ENCODE measurements at regions not wholly inside any gene's neighbourhood (a gene's known extent, or its start where the extent isn't known, plus 50 kb on each side); places are given as distances from the start of the nearest gene placed in this dataset.

- no peak for TF ChIP-seq CTCF (IDR thresholded peaks at IDR 0.05; ENCODE audit: insufficient read depth, low read depth, low read length, missing control alignments)
- DNase-seq (ENCODE audit: low read depth), result no peak
- no peak overlapping the region for H3K4me3 ChIP-seq (ENCODE audit: low read depth, low read length)
Measured at GRCh38 chr20:12808006-12808567, 200.7 kb upstream of the SPTLC3 start.

DNA sequence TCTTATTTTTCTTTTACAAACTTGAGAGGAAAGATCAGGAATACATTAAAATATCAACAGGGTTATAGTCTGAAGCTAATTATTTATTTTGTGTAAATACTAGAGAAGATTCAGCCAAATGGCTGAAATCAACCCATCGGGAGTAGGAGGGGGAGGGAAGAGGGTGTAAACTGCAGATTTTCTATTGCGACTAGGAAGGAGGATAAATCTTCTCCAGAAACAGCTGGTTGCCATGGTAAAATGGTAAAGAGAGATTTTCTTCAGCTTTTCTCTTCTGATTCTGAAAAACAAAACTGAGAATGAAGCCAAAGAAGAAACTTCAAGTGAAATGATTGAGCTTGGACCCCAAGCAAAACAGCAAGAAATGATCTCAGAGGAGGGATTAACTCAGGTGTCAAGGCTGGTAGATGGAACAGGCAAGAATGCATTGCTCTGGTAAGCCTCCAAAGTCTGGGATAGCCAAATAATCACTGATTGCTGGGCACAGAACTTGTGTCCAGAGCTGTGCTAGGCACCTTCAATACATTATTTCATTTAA is 193.5 kb upstream of the SPTLC3 start:
- no peak for TF ChIP-seq CTCF (IDR thresholded peaks at IDR 0.05; ENCODE audit: insufficient read depth, low read depth, low read length, missing control alignments)
- H3K4me3 ChIP-seq (ENCODE audit: low read depth, low read length), result no peak overlapping the region
- no peak for DNase-seq (ENCODE audit: low read depth)

GRCh38 chr20:12815778-12816408 is 192.9 kb upstream of the SPTLC3 start:
- no peak for TF ChIP-seq CTCF (IDR thresholded peaks at IDR 0.05; ENCODE audit: insufficient read depth, low read depth, low read length, missing control alignments)
- no peak for DNase-seq (ENCODE audit: low read depth)
- H3K4me3 ChIP-seq (ENCODE audit: low read depth, low read length), result no peak overlapping the region

DNA sequence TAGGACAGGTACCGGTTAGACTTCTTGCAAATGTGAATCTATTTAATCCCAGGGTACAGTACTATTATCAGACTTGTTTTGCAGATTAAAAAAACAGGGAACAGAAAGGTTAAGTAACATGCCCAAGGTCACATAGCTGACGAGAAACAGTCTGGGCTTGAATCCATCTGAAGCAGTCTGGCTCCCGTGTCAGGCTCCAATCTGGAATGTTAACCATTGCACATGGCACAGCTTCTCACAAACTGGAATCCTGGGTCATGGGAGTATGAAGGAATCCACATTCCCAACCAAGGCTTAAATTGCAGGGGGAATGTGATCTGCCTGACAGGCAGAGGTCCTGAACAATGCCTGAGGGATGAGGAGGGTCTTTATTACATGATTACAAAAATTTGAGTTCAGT is 187.5 kb upstream of the SPTLC3 start:
- DNase-seq (ENCODE audit: low read depth), result no peak

GRCh38 chr20:12823734-12824133 is 185.0 kb upstream of the SPTLC3 start:
- no peak for DNase-seq (ENCODE audit: low read depth)
- TF ChIP-seq CTCF (IDR thresholded peaks at IDR 0.05; ENCODE audit: insufficient read depth, low read depth, low read length, missing control alignments), result no peak

More for the DNA sequence above, 187.5 kb upstream of the SPTLC3 start:
- no peak overlapping the region for H3K4me3 ChIP-seq (ENCODE audit: low read depth, low read length)
- no peak for TF ChIP-seq CTCF (IDR thresholded peaks at IDR 0.05; ENCODE audit: insufficient read depth, low read depth, low read length, missing control alignments)

DNA sequence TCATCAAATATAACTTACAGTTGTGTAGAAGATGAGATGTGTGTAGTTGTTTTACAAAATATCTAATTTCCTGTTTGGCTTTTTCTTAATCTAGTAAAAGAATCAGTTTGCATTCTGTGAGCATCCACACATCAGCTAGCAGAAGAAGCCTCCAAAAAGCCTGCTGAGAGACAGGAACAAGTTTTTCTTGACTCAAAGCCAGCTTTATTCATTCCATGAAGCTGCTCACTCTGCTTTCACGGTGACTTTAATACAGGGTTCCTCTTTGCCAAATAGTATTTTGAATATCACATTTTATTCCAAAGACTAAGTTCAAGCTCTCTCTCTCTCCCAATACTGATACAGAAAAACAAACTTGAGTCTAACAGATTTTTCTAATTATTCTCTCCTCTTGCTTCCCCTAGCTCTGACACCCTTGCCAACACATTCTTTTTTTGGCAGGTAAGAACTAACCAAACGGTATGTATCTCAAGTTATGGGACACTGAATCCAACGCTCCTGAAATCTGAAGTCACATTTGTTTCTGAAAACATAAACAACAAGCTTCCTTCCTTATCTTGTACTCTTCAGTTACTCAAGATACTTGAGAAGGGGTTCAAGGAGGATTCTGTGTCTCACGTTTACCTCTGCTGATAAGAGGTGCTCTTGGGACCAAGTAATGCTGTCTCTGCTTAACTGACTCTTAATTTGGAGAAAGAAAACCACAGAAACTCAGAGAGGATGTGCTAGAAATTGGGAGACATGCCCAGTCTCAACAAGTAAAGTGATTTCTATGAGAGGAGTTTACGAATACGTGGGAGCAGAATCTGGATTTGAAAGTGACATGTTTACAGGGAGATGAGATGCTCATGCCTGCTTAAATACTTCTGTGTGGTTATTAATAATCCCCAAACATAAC is 184.2 kb upstream of the SPTLC3 start:
- no peak for DNase-seq (ENCODE audit: low read depth)
- TF ChIP-seq CTCF (IDR thresholded peaks at IDR 0.05; ENCODE audit: insufficient read depth, low read depth, low read length, missing control alignments), result no peak
- no peak overlapping the region for H3K4me3 ChIP-seq (ENCODE audit: low read depth, low read length)

More at GRCh38 chr20:12823734-12824133, 185.0 kb upstream of the SPTLC3 start:
- no peak overlapping the region for H3K4me3 ChIP-seq (ENCODE audit: low read depth, low read length)
